Liver (tissue), 8 donors: ENCODE measurements at regions not wholly inside any gene's neighbourhood (a gene's known extent, or its start where the extent isn't known, plus 50 kb on each side); places are given as distances from the start of the nearest gene placed in this dataset.

Experiments used
- DNase-seq: peaks from one replicate; pipeline ENCODE4 v3.0.0-alpha.2; 2017; ENCODE audit warnings: low spot score
- H3K27ac ChIP-seq, 2 donors: one replicate each; pipeline ENCODE4 v1.7.0; 2013; ENCODE audit warnings: inconsistent platforms in 2 of 2, low read length in 2 of 2, control low read depth in 1 of 2, low read depth in 1 of 2, mild to moderate bottlenecking in 1 of 2
- H3K27me3 ChIP-seq, 4 donors: one replicate each; pipeline versions ENCODE4 v1.6.1 to v1.7.0; 2013; ENCODE audit warnings: low read length in 3 of 4, inconsistent platforms in 1 of 4, mild to moderate bottlenecking in 1 of 4, moderate library complexity in 1 of 4; ENCODE audit not compliant: control insufficient read depth in 4 of 4, insufficient read depth in 4 of 4
- H3K36me3 ChIP-seq, 4 donors: one replicate each; pipeline versions ENCODE4 v1.6.1 to v1.7.0; 2013; ENCODE audit warnings: low read length in 3 of 4, mild to moderate bottlenecking in 3 of 4, low read depth in 1 of 4, moderate library complexity in 1 of 4; ENCODE audit not compliant: control insufficient read depth in 4 of 4, insufficient read depth in 3 of 4
- H3K4me1 ChIP-seq, 4 donors: one replicate each; pipeline versions ENCODE4 v1.6.1 to v1.7.0; 2013; ENCODE audit warnings: low read length in 3 of 4, mild to moderate bottlenecking in 3 of 4, moderate library complexity in 1 of 4; ENCODE audit not compliant: control insufficient read depth in 4 of 4, insufficient read depth in 4 of 4
- H3K4me3 ChIP-seq, 3 donors: one replicate each; pipeline versions ENCODE4 v1.6.1 to v1.7.0; 2013; ENCODE audit warnings: low read length in 3 of 3, control low read depth in 1 of 3, low read depth in 1 of 3, mild to moderate bottlenecking in 1 of 3
- H3K9ac ChIP-seq, 2 donors: one replicate each; pipeline ENCODE4 v1.7.0; 2013; ENCODE audit warnings: low read length in 2 of 2, mild to moderate bottlenecking in 2 of 2, moderate library complexity in 2 of 2, control low read depth in 1 of 2, low read depth in 1 of 2
- H3K9me3 ChIP-seq, 4 donors: one replicate each; pipeline versions ENCODE4 v1.6.1 to v1.7.0; 2013; ENCODE audit warnings: low read length in 3 of 4; ENCODE audit not compliant: control insufficient read depth in 4 of 4
- ATF3 ChIP-seq: IDR thresholded peaks from 2 replicates; pipeline ENCODE4 v1.6.1; 2016; ENCODE audit warnings: antibody characterized with exemption
- EGR1 ChIP-seq, 2 donors: IDR thresholded peaks; 2 replicates each; pipeline ENCODE4 v1.6.1; 2016 to 2018; ENCODE audit warnings: antibody characterized with exemption in 2 of 2, low read depth in 2 of 2
- FOXA2 ChIP-seq: IDR thresholded peaks from 2 replicates; pipeline ENCODE4 v1.6.1; 2016; ENCODE audit warnings: antibody characterized with exemption
- HNF4A ChIP-seq, 2 donors: conservative IDR thresholded peaks; 2 replicates each; pipeline ENCODE4 v1.6.1; 2016; ENCODE audit warnings: antibody characterized with exemption in 2 of 2, mild to moderate bottlenecking in 2 of 2
- HNF4G ChIP-seq: IDR thresholded peaks from 2 replicates; pipeline ENCODE4 v1.6.1; 2016; ENCODE audit warnings: antibody characterized with exemption
- JUND ChIP-seq, 2 donors: IDR thresholded peaks; 2 replicates each; pipeline ENCODE4 v1.6.1; 2016; ENCODE audit warnings: antibody characterized with exemption in 2 of 2
- MAX ChIP-seq: IDR thresholded peaks from 2 replicates; pipeline ENCODE4 v1.6.1; 2016; ENCODE audit warnings: antibody characterized with exemption
- NR2F2 ChIP-seq: IDR thresholded peaks from 2 replicates; pipeline ENCODE4 v1.6.1; 2016; ENCODE audit warnings: antibody characterized with exemption
- RAD21 ChIP-seq, 2 donors: IDR thresholded peaks; 2 replicates each; pipeline ENCODE4 v1.6.1; 2016; ENCODE audit warnings: antibody characterized with exemption in 2 of 2, mild to moderate bottlenecking in 2 of 2
- REST ChIP-seq: IDR thresholded peaks from 2 replicates; pipeline ENCODE4 v1.6.1; 2016; ENCODE audit warnings: antibody characterized with exemption, mild to moderate bottlenecking
- RXRA ChIP-seq, 2 donors: IDR thresholded peaks; 2 replicates each; pipeline ENCODE4 v1.6.1; 2017 to 2018; ENCODE audit warnings: antibody characterized with exemption in 2 of 2, mild to moderate bottlenecking in 1 of 2
- SP1 ChIP-seq: IDR thresholded peaks from 2 replicates; pipeline ENCODE4 v1.6.1; 2018; ENCODE audit warnings: antibody characterized with exemption, mild to moderate bottlenecking
- TAF1 ChIP-seq: conservative IDR thresholded peaks from 2 replicates; pipeline ENCODE4 v1.6.1; 2016; ENCODE audit warnings: antibody characterized with exemption, mild to moderate bottlenecking
- YY1 ChIP-seq: IDR thresholded peaks from 2 replicates; pipeline ENCODE4 v1.6.1; 2016; ENCODE audit warnings: antibody characterized with exemption, mild to moderate bottlenecking
- ZBTB33 ChIP-seq: IDR thresholded peaks from 2 replicates; pipeline ENCODE4 v1.6.1; 2016; ENCODE audit warnings: antibody characterized with exemption
- WGBS: extraction: QIAGEN DNeasy Blood & Tissue Kit; methylation state at CpG from one replicate; pipeline ENCODE4 v1.1.7; 2013; 5-methylcytosine and 5-hydroxymethylcytosine counted together
- TF ChIP-seq, protein P1 (sequence below): fragments of 150-350 bp; IDR thresholded peaks from 2 replicates; pipeline ENCODE4 v1.5.1; 2017; ENCODE audit warnings: improper control_type of control experiment, low read depth, low read length; ENCODE audit not compliant: missing input control
- donor health status: healthy.
- donor health status: healthy.
- donor health status: healthy.
- donor health status: healthy.
- donor health status: healthy.

DNA sequence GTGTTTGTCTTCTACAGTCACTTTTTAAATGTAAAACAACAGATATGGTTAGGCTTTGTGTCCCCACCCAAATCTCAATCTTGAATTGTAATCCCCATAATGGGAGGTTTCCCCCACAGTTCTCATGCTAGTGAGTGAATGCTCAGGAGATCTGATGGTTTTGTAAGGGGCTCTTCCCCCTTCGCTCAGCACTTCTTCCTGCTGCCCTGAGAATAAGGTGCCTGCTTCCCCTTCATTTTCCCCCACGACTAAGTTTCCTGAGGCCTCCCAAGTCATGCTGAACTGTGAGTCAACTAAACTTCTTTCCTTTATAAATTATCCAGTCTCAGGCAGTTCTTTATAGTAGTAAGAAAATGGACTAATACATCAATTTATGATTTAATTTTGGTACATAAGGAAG, 118.0 kb upstream of the SNTG2 start:
- no peak overlapping the region for H3K4me3 ChIP-seq
- H3K4me1 ChIP-seq = no peaks in the 10 kb centered on the region
- H3K27ac ChIP-seq = no peak overlapping the region
- H3K9ac ChIP-seq = no peak overlapping the region
- no peak for DNase-seq
- H3K27me3 ChIP-seq = no peaks in the 10 kb centered on the region
- WGBS = 69% methylated on average over 2 of the region's 2 CpGs
- no peaks in the 10 kb centered on the region for H3K9me3 ChIP-seq
- H3K36me3 ChIP-seq = no peaks in the 10 kb centered on the region
- TF ChIP-seq HNF4A (conservative IDR thresholded peaks at IDR 0.05) = no peak
- TF ChIP-seq RAD21 (IDR thresholded peaks at IDR 0.05) = no peak
- TF ChIP-seq FOXA2 = no peak
- no peak for TF ChIP-seq EGR1 (IDR thresholded peaks at IDR 0.05; ENCODE audit: low read depth in 2 of 2)
- no peak for TF ChIP-seq TAF1
- TF ChIP-seq JUND (IDR thresholded peaks at IDR 0.05) = no peak
- no peak for TF ChIP-seq REST
- TF ChIP-seq MAX = no peak
- TF ChIP-seq, protein P1, sequence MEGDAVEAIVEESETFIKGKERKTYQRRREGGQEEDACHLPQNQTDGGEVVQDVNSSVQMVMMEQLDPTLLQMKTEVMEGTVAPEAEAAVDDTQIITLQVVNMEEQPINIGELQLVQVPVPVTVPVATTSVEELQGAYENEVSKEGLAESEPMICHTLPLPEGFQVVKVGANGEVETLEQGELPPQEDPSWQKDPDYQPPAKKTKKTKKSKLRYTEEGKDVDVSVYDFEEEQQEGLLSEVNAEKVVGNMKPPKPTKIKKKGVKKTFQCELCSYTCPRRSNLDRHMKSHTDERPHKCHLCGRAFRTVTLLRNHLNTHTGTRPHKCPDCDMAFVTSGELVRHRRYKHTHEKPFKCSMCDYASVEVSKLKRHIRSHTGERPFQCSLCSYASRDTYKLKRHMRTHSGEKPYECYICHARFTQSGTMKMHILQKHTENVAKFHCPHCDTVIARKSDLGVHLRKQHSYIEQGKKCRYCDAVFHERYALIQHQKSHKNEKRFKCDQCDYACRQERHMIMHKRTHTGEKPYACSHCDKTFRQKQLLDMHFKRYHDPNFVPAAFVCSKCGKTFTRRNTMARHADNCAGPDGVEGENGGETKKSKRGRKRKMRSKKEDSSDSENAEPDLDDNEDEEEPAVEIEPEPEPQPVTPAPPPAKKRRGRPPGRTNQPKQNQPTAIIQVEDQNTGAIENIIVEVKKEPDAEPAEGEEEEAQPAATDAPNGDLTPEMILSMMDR = no peak
- no peak for TF ChIP-seq HNF4G
- TF ChIP-seq RXRA (IDR thresholded peaks at IDR 0.05) = no peak
- TF ChIP-seq ATF3 = no peak
- TF ChIP-seq YY1 = no peak
- TF ChIP-seq NR2F2 = no peak

GRCh38 chr2:831622-832021, 119.0 kb upstream of the SNTG2 start:
- 50% methylated on average over 5 of the region's 5 CpGs for WGBS
- H3K9me3 ChIP-seq = no peaks in the 10 kb centered on the region
- no peak overlapping the region for H3K4me3 ChIP-seq
- H3K4me1 ChIP-seq = no peaks in the 10 kb centered on the region
- H3K9ac ChIP-seq = no peak overlapping the region
- no peak for TF ChIP-seq RXRA (IDR thresholded peaks at IDR 0.05)
- no peak for TF ChIP-seq FOXA2
- no peak overlapping the region for H3K27ac ChIP-seq
- no peak for DNase-seq
- H3K27me3 ChIP-seq = no peaks in the 10 kb centered on the region
- H3K36me3 ChIP-seq = no peaks in the 10 kb centered on the region

- H3K4me1 ChIP-seq = no peaks in the 10 kb centered on the region
- no peak overlapping the region for H3K27ac ChIP-seq
- no peaks in the 10 kb centered on the region for H3K27me3 ChIP-seq
- no peak for DNase-seq
- no peak overlapping the region for H3K4me3 ChIP-seq
- H3K36me3 ChIP-seq = no peaks in the 10 kb centered on the region
- no peak overlapping the region for H3K9ac ChIP-seq
- WGBS = 84% methylated on average over 8 of the region's 8 CpGs
- H3K9me3 ChIP-seq = no peaks in the 10 kb centered on the region
- TF ChIP-seq, protein P1 = no peak
- TF ChIP-seq HNF4A (conservative IDR thresholded peaks at IDR 0.05) = no peak
- TF ChIP-seq RXRA (IDR thresholded peaks at IDR 0.05) = no peak
- no peak for TF ChIP-seq RAD21 (IDR thresholded peaks at IDR 0.05)
- TF ChIP-seq FOXA2 = no peak
- TF ChIP-seq ATF3 = no peak
- no peak for TF ChIP-seq EGR1 (IDR thresholded peaks at IDR 0.05; ENCODE audit: low read depth in 2 of 2)
- no peak for TF ChIP-seq YY1
- TF ChIP-seq JUND (IDR thresholded peaks at IDR 0.05) = no peak
- no peak for TF ChIP-seq HNF4G
- TF ChIP-seq SP1 = no peak
- TF ChIP-seq NR2F2 = no peak
- no peak for TF ChIP-seq ZBTB33
- TF ChIP-seq MAX = no peak
These were observed 119.5 kb upstream of the SNTG2 start for GRCh38 chr2:831225-831536.
